ENCODE measurements at regions not wholly inside any gene's neighbourhood (a gene's known extent, or its start where the extent isn't known, plus 50 kb on each side); places are given as distances from the start of the nearest gene placed in this dataset.
"Not testable (repeated sequence)": the region's sequence is repeated elsewhere in the genome, so short reads cannot be mapped to it uniquely, and the experiment has no call there.

GRCh38 chr12:94817695-94818075 is 167.3 kb upstream of the TMCC3 start:
- DNase-seq (ENCODE audit: low read depth in 4 of 4, low spot score in 3 of 4), result no peak

GRCh38 chr12:94817201-94817600 is 166.8 kb upstream of the TMCC3 start:
- not testable (repeated sequence) for DNase-seq (ENCODE audit: low read depth in 4 of 4, low spot score in 3 of 4)

- DNase-seq (ENCODE audit: low read depth in 4 of 4, low spot score in 3 of 4), result not testable (repeated sequence)
Measured at GRCh38 chr12:94816746-94817145, 166.4 kb upstream of the TMCC3 start.

DNA sequence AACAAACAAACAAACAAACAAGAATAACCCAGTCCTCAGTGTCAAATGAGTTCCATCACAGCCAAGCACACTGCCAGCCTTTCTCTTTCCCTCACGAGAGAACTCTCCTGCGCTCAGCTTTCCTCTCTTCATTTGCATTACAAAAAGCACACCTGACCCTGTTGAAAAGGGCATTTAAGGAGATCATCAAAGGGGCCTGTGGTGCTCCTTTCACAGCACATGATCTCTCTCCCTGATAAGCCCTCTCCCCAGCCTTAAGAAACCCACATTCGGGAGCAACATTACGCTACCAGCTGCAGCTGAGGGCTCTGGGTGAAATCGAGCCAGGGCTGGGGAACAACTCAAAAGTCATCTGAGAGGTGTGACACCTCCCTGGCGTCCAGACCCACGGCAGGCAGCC is 165.6 kb upstream of the TMCC3 start:
- DNase-seq (ENCODE audit: low read depth in 4 of 4, low spot score in 3 of 4), result no peak

DNA sequence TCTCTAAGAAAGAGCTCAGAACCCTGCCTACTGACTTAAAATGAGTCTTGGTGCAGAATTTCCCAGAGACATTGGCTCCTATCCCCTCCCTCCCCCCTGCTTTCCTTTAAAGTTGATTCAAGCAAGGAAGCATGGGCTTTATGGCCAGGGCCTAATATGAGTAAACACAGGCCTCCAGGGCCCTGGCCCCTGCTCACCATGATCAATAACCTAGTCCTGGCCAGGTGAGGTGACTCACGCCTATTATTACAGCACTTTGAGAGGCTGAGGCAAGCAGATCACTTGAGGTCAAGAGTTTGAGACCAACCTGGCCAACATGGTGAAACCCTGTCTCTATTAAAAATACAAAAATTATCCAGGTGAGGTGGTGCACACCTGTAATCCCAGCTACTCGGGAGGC is 165.1 kb upstream of the TMCC3 start:
- DNase-seq (ENCODE audit: low read depth in 4 of 4, low spot score in 3 of 4), result no peak

DNA sequence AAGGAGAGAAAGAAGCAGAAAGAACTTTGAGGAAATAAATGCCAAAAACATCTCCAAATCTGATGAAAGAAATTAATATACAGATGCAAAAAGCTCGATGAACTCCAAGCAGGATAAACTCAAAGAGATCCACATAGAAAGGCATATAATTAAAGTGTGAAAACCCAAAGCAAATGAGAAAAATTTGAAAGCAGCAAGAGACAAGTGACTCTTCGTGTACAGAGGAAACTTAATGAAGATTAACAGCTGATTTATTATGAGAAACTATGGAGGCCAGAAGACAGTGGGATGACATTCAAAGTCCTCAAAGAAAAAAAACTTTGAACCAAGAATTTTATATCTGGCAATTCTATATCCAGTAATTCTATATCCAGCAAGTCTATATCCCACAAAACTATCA is 163.0 kb upstream of the TMCC3 start:
- no peak for DNase-seq (ENCODE audit: low read depth in 4 of 4, low spot score in 3 of 4)

DNA sequence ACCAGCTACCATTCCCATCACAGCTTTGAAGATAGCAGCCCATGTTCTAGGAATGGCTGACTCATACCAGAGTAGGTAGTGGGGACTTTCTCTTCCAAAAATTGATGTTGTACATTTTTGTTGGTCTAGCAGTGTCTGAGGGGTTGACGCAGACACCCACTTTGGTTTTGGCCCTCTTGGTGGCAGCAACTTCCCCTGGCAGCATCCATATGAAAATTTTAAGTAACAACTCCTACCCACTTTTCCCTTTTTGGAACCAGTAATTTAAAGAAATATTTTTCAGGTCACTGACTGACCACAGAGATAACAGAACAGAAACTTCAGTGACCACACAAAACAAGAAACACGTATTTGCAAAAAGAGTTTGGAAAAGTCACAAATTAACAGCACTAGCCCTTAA is 162.0 kb upstream of the TMCC3 start:
- no peak for DNase-seq (ENCODE audit: low read depth in 4 of 4, low spot score in 3 of 4)

DNA sequence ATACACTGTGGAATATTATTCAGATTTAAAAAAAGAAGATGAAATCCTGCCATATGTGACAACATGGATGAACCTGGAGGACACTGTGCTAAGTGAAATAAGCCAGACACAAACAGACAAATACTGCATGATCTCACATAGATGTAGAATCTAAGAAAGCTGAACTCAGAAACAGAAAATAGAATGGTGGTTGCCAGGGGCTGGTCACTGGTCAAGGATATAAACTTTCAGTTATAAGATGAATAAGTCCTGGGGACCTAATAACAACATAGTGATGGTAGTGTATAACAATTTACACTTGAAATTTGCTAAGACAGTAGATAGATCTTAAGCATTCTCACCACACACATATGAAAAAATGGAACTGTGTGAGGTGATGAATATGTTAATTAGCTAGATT is 161.3 kb upstream of the TMCC3 start:
- no peak for DNase-seq (ENCODE audit: low read depth in 4 of 4, low spot score in 3 of 4)

- DNase-seq (ENCODE audit: low read depth in 4 of 4, low spot score in 3 of 4), result no peak
Measured at GRCh38 chr12:94807951-94808350, 157.6 kb upstream of the TMCC3 start.

DNA sequence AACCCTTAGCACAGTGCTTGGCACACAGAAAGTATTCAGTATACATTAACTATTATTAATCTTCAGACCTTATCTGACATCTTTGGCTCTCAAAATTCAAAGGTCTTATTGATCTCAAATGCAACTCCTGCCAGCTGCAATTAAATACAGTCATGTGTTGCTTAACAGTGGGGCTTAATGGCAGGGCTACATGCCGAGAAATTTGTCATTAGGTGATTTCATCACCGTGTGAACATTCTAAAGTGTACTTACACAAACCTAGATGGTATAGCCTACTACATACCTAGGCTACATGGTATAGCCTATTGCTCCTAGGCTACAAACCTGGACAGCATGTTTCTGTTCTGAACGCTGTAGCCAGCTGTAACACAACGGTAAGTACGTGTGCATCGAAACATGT is 156.3 kb upstream of the TMCC3 start:
- DNase-seq (ENCODE audit: low read depth in 4 of 4, low spot score in 3 of 4), result no peak

GRCh38 chr12:94805749-94806529 is 155.6 kb upstream of the TMCC3 start:
- no peak for DNase-seq (ENCODE audit: low read depth in 4 of 4, low spot score in 3 of 4)

DNA sequence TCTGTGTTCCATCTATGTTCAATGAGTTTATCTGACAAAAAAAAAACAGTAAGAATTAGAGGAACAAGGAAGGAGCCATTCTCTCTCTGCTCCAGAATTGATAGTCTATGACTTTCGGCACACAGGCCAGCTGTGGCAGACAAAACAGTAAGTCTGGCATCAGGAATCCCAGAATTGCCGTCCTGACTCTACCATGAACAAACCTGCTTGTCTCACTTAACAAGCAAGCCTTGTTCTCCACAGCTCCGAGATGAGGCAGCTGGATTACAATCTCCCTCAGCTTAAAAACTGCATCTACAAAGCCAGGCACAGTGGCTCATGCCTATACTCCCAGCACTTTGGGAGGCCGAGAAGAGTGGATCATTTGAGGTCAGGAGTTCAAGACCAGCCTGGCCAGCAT is 153.6 kb upstream of the TMCC3 start:
- no peak for DNase-seq (ENCODE audit: low read depth in 4 of 4, low spot score in 3 of 4)

- DNase-seq (ENCODE audit: low read depth in 4 of 4, low spot score in 3 of 4), result no peak
Measured at GRCh38 chr12:94802796-94803195, 152.4 kb upstream of the TMCC3 start.

GRCh38 chr12:94801745-94802144 is 151.4 kb upstream of the TMCC3 start:
- DNase-seq (ENCODE audit: low read depth in 4 of 4, low spot score in 3 of 4), result no peak

GRCh38 chr12:94799136-94799535 is 148.8 kb upstream of the TMCC3 start:
- DNase-seq (ENCODE audit: low read depth in 4 of 4, low spot score in 3 of 4), result no peak

DNA sequence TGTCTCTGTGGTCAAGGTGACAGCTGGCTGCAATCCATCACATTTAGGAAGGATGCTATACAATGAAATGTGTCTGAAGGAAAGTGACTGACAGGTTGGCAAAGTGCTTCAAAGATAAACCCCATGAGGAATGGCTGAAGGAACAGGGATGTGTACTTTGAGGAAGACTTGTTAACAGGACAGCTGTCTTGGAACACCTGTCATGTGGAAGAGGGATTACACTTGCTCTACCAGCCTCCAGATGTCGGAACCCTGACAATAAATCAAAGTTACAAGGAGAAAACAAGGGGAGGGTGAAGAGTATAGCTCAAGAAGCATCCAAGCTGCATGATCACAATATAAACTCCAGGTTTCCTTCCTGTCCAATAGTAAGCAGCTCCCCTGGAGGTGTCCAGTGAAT is 147.8 kb upstream of the TMCC3 start:
- DNase-seq (ENCODE audit: low read depth in 4 of 4, low spot score in 3 of 4), result no peak

DNA sequence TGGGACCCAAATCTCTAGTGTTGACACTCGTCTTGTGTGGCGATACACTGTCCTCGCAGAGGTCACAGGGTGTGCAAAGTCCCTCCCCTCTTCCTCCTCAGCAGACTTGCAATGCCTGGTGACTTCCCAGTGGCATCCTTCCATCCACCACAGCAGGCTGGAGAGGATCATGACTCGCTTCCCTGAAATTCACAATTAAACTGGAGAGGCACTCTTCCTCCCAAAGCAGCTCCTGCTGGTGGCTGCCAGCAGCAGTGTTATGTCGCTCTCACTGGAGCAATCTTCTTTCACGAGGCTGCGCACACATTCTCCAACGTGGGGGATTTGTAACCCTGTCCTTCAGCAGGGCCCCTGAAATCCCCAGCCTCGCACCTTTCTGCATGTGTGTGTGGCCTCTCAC is 145.2 kb upstream of the TMCC3 start:
- DNase-seq (ENCODE audit: low read depth in 4 of 4, low spot score in 3 of 4), result no peak

DNA sequence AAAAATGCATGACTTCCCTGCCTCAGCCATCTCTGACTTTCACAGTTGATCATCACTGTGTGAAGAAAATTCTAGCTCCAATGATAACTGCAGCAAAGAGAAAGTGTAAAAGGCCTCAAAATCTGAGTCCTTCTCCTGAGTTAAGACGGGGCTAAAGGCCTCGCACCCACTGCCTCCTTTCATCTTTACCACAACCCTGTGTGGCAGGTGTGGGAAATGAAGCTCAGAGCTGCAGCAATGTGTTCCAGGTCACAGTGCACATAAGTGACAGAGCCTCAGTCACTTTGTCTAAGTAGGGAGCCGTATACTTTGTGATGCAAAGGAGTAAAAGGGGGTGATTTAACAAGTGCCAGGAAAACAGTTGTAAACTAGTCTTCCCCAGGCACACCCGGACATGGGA is 144.7 kb upstream of the TMCC3 start:
- no peak for DNase-seq (ENCODE audit: low read depth in 4 of 4, low spot score in 3 of 4)

- no peak for DNase-seq (ENCODE audit: low read depth in 4 of 4, low spot score in 3 of 4)
Measured at GRCh38 chr12:94793191-94793595, 142.8 kb upstream of the TMCC3 start.

DNA sequence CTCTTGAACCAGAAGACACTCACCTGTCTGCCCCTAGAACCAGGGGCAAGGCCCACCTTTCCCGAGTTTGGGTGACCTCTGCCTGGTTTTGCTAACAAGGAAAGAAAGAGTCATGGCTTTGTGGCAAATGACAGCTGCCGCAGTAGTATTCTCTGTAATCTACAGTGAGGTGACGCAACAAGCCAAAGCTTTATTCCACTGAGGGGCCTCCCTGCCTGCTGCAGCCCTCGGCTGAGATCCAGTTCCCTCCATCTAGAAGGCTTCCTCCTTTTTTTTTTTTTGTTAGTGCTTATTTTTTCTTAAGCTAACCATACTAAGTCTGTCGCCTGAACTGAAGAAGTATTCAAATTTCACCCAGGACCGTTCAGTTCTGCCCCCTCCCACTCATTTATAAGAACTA is 142.3 kb upstream of the TMCC3 start:
- DNase-seq (ENCODE audit: low read depth in 4 of 4, low spot score in 3 of 4), result no peak

DNA sequence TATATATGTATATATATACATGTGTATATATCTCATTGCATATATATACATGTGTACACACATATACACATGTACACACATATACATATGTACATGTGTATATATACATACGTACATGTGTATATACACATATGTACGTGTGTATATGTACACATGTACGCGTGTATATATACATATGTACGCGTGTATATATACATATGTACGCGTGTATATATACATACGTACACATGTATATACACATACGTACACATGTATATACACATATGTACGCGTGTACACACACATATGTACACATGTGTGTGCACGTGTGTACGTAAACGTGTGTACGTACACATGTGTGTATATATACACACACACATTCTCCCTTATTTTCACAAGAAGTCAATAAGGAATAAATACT is 141.6 kb upstream of the TMCC3 start:
- no peak for DNase-seq (ENCODE audit: low read depth in 4 of 4, low spot score in 3 of 4)

DNA sequence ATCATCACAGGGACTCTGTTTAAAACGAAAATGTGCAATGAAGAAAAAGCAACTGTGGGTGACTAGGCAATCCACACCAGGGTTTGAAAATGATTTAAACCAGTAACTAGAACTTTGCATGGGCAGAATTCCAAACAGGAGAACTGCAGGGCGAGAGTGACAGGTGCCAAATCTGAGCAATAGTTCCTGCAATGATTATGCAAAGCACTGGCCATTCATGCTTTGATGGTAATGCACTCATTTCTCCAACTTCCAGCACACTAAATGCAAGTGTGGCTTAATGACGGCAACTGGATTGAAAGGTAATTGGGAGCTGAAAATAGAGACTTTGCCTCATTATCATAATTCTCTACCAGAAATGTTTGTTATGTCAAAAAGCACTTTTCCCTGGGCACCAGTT is 140.5 kb upstream of the TMCC3 start:
- DNase-seq (ENCODE audit: low read depth in 4 of 4, low spot score in 3 of 4), result no peak

DNA sequence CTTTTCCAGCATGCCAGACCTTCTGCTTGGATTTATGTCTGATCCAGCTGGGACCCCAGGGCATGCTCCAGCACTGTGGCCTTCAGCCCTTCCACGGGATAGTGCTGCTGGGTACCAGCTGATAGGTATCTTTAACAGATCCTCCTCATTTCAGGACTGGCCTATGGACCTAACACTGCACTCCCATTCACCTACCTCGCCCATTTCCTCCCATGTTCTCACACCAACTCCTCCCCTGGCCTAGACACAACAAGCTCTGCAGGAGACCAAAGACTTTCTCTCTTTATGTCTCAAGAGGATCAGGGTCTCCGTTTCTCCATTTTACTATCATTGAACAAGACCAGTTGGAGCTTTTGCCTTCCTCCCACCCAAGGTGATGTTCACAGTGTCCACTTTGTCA is 140.0 kb upstream of the TMCC3 start:
- DNase-seq (ENCODE audit: low read depth in 4 of 4, low spot score in 3 of 4), result no peak
